NB4 (cell line): ENCODE measurements at regions not wholly inside any gene's neighbourhood (a gene's known extent, or its start where the extent isn't known, plus 50 kb on each side); places are given as distances from the start of the nearest gene placed in this dataset.

Source experiments
- DNase-seq: peaks from one replicate; pipeline ENCODE4 v3.0.0; 2010; ENCODE audit warnings: low read depth
- H3K4me3 ChIP-seq: one replicate; pipeline ENCODE4 v1.5.1; 2011; ENCODE audit warnings: mild to moderate bottlenecking, low read depth, low read length, moderate library complexity
- MYC ChIP-seq: IDR thresholded peaks from 2 replicates; pipeline ENCODE4 v1.6.1; 2011; ENCODE audit warnings: low read depth, low read length
- POLR2A ChIP-seq: IDR thresholded peaks from 2 replicates; pipeline ENCODE4 v1.6.1; 2011; ENCODE audit warnings: mild to moderate bottlenecking; ENCODE audit not compliant: insufficient read length; ENCODE audit errors: extremely low read depth
- TF ChIP-seq, protein P1 (sequence below): IDR thresholded peaks from 2 replicates; pipeline ENCODE4 v1.6.1; 2011; ENCODE audit warnings: low read depth, low read length
- TF ChIP-seq, protein P2 (sequence below): IDR thresholded peaks from one replicate; pipeline ENCODE4 v1.5.1; 2012; ENCODE audit warnings: low read depth, low read length

DNA sequence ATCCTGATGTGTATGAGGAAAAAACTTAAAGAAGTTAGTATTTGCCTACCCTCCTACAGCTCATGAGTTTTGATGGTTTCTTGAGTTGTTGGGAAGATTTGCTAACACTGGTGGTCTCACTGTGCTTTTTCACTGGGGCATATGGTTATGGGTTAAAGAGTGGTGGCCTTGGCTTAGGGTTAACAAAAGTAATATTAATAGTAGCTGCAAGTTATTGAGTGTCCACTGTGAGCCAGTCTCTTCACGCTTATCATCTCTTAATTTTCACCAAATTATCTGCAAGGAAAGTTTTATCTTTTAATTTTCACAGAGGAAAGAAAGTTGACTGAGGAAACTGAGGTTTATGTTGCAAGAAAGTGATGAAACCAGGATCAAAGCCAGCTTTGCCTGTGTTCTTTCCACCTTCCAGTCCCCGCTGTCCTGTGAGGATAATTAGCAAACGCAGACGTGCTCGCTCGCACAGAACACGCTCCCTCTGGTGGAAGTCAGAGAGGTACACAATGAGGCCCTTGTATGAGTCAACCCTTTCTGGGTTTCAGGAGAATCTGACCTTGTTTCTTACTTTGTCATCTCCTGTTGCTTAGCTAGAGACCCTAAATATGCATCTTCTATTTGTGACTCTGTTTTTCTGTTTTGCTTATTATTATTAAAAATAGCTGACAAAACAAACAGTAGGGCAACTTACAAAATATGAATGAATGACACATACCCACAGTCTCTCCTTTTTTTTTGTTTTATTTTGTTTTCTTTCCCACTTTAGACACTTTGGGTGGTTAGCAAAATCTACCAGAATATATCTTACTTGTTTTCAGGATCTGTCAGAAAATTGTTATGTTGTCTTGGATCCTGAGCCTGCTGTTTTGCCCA lies 94.3 kb downstream of the DDIT4L start:
- peak; percentile 64 for DNase-seq
- TF ChIP-seq, protein P1, sequence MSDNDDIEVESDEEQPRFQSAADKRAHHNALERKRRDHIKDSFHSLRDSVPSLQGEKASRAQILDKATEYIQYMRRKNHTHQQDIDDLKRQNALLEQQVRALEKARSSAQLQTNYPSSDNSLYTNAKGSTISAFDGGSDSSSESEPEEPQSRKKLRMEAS: peak; percentile 35; the same call in 1 of the 2 replicates
- TF ChIP-seq MYC (0 out of 2 replicates have a peak, but pooled peaks have one; percentile 29), POLR2A (no peak)
- TF ChIP-seq, protein P2, sequence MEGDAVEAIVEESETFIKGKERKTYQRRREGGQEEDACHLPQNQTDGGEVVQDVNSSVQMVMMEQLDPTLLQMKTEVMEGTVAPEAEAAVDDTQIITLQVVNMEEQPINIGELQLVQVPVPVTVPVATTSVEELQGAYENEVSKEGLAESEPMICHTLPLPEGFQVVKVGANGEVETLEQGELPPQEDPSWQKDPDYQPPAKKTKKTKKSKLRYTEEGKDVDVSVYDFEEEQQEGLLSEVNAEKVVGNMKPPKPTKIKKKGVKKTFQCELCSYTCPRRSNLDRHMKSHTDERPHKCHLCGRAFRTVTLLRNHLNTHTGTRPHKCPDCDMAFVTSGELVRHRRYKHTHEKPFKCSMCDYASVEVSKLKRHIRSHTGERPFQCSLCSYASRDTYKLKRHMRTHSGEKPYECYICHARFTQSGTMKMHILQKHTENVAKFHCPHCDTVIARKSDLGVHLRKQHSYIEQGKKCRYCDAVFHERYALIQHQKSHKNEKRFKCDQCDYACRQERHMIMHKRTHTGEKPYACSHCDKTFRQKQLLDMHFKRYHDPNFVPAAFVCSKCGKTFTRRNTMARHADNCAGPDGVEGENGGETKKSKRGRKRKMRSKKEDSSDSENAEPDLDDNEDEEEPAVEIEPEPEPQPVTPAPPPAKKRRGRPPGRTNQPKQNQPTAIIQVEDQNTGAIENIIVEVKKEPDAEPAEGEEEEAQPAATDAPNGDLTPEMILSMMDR: peak; percentile 80
- no peak overlapping the region for H3K4me3 ChIP-seq

- no peak overlapping the region for H3K4me3 ChIP-seq
- peak; percentile 79 for DNase-seq
- TF ChIP-seq, protein P2: peak; percentile 76
- no peak for TF ChIP-seq MYC
Measured at GRCh38 chr4:100093091-100093866, 97.0 kb downstream of the DDIT4L start.

- TF ChIP-seq, protein P2: no peak
- TF ChIP-seq POLR2A (no peak), MYC (no peak)
- TF ChIP-seq, protein P1: no peak
- DNase-seq: no peak
- no peak overlapping the region for H3K4me3 ChIP-seq
Measured at GRCh38 chr4:100087743-100088142, 102.5 kb downstream of the DDIT4L start.

GRCh38 chr4:100086766-100087431 lies 103.4 kb downstream of the DDIT4L start:
- no peak for TF ChIP-seq POLR2A
- TF ChIP-seq, protein P1: no peak
- TF ChIP-seq, protein P2: no peak
- no peak for TF ChIP-seq MYC
- DNase-seq: no peak
- no peak overlapping the region for H3K4me3 ChIP-seq

- TF ChIP-seq, protein P2: no peak
- TF ChIP-seq MYC (no peak), POLR2A (no peak)
- TF ChIP-seq, protein P1: no peak
- H3K4me3 ChIP-seq: no peak overlapping the region
- no peak for DNase-seq
Measured at GRCh38 chr4:100084892-100085291, 105.4 kb downstream of the DDIT4L start.
